ENCODE measurements at regions not wholly inside any gene's neighbourhood (a gene's known extent, or its start where the extent isn't known, plus 50 kb on each side); places are given as distances from the start of the nearest gene placed in this dataset.

DNA sequence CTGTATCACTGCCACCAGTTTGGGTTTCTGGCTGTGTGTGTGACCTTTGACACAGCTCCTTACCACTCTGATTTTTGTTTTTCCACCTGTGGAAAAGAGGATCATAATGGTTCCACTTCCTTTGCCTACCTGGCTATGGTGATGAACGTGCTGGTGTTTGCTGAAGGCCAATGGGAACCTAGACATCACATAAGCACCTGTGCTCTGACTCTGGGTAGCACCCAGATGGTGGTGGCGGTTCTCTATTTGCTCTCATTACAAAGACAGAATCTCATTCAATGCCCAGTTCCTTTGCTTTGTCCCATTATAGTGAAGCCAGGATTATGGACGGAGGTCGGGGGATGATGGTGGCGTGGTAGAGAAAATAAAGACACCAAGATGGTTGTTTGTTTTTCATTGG lies 121.2 kb upstream of the GATA6 start:
- H3K27me3 Mint-ChIP-seq (ENCODE audit: low read depth), result peaks cover 5% of the 10 kb centered on the region
- Histone ChIP-seq H3K79me2 (ENCODE audit: insufficient read depth, low read length) (no peaks in the 10 kb centered on the region), H3K27me3 (ENCODE audit: insufficient read depth, low read length) (no peaks in the 10 kb centered on the region), H3T11ph (ENCODE audit: low read length) (no peak overlapping the region), H4K5ac (ENCODE audit: insufficient read length, low read depth, low read length) (no peak overlapping the region), H4K91ac (ENCODE audit: insufficient read length, low read depth, low read length) (no peak overlapping the region), H3K79me1 (ENCODE audit: insufficient read depth, low read depth, low read length, poor library complexity, severe bottlenecking) (no peaks in the 10 kb centered on the region), H3K27ac (ENCODE audit: insufficient read length, low read depth, low read length) (no peak overlapping the region), H3K23ac (ENCODE audit: insufficient read length, low read depth, low read length) (no peak overlapping the region), H3K56ac (ENCODE audit: insufficient read length, low read depth, low read length) (no peak overlapping the region), H2AFZ (ENCODE audit: low read length) (no peak overlapping the region), H4K8ac (replicated peaks; ENCODE audit: insufficient read length, low read depth, low read length) (no peak overlapping the region), H2BK20ac (ENCODE audit: low read depth, low read length, poor library complexity, severe bottlenecking) (no peak overlapping the region), H2BK15ac (ENCODE audit: low read depth, low read length) (no peak overlapping the region), H4K20me1 (ENCODE audit: control insufficient read depth, insufficient read depth, insufficient read length) (no peaks in the 10 kb centered on the region), H3K18ac (ENCODE audit: insufficient read length, low read depth, low read length) (no peak overlapping the region), H3K4ac (ENCODE audit: low read depth, low read length) (no peak overlapping the region), H3K23me2 (ENCODE audit: insufficient read length, low read depth, low read length, poor library complexity, severe bottlenecking) (no peaks in the 10 kb centered on the region), H3K9me3 (ENCODE audit: control insufficient read depth, low read depth, low read length) (no peaks in the 10 kb centered on the region), H3K4me2 (ENCODE audit: insufficient read depth, insufficient read length, low read length) (no peak overlapping the region), H3K14ac (ENCODE audit: insufficient read depth, low read length) (no peak overlapping the region), H2AK5ac (ENCODE audit: insufficient read length, low read length) (no peak overlapping the region), H3K9ac (ENCODE audit: extremely low read depth, insufficient read length, low read length) (no peak overlapping the region), H2BK12ac (ENCODE audit: insufficient read length, low read depth, low read length) (no peak overlapping the region), H2BK5ac (ENCODE audit: insufficient read length, low read length) (no peak overlapping the region), H2BK120ac (ENCODE audit: low read depth, low read length, poor library complexity, severe bottlenecking) (no peak overlapping the region), H3K4me1 (ENCODE audit: insufficient read depth, low read length) (no peaks in the 10 kb centered on the region)
- no peaks in the 10 kb centered on the region for H3K9me3 Mint-ChIP-seq
- H3K4me3 Mint-ChIP-seq, result no peak overlapping the region
- no peaks in the 10 kb centered on the region; a peak in 1 of 7 replicates for H3K36me3 Mint-ChIP-seq (ENCODE audit: insufficient read depth in 1 of 3, low read depth in 3 of 3)
- no CpG with 5 or more reads among the region's 5 CpGs for WGBS (ENCODE audit: extremely low coverage, insufficient read length, low lambda C conversion rate)
- TF ChIP-seq CTCF (conservative IDR thresholded peaks at IDR 0.05), result no peak
- no peak overlapping the region for H3K27ac Mint-ChIP-seq
- DNase-seq, result no peak
- H3K4me1 Mint-ChIP-seq, result peaks cover 16 to 18% of the 10 kb centered on the region in 2 experiments

Data from H9 (cell line).